DOHH2 (cell line): ENCODE measurements at regions not wholly inside any gene's neighbourhood (a gene's known extent, or its start where the extent isn't known, plus 50 kb on each side); places are given as distances from the start of the nearest gene placed in this dataset.
"Not testable (repeated sequence)": the region's sequence is repeated elsewhere in the genome, so short reads cannot be mapped to it uniquely, and the experiment has no call there.

Experiments
- EZH2phosphoT487 ChIP-seq: fragments of 200-600 bp; sonication (generic); IDR thresholded peaks from 2 replicates; pipeline ENCODE4 v1.6.1; 2017; ENCODE audit warnings: borderline replicate concordance, mild to moderate bottlenecking, antibody characterized with exemption, low read length, moderate library complexity, mixed read lengths
- TF ChIP-seq, protein P1 (sequence below): fragments of 200-600 bp; sonication (generic); IDR thresholded peaks from one replicate; pipeline ENCODE4 v1.5.1; 2014; ENCODE audit warnings: antibody characterized with exemption, mild to moderate bottlenecking, low read depth, low read length; ENCODE audit not compliant: poor library complexity, severe bottlenecking

DNA sequence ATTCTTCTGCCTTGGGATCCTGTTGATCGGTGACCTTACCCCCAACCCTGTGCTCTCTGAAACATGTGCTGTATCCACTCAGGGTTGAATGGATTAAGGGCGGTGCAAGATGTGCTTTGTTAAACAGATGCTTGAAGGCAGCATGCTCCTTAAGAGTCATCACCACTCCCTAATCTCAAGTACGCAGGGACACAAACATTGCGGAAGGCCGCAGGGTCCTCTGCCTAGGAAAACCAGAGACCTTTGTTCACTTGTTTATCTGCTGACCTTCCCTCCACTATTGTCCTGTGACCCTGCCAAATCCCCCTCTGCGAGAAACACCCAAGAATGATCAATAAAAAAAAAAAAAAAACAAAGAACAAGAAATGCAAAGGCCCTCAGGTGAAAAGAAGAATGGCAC, 126.1 kb upstream of the RAP1B start:
- TF ChIP-seq, protein P1, sequence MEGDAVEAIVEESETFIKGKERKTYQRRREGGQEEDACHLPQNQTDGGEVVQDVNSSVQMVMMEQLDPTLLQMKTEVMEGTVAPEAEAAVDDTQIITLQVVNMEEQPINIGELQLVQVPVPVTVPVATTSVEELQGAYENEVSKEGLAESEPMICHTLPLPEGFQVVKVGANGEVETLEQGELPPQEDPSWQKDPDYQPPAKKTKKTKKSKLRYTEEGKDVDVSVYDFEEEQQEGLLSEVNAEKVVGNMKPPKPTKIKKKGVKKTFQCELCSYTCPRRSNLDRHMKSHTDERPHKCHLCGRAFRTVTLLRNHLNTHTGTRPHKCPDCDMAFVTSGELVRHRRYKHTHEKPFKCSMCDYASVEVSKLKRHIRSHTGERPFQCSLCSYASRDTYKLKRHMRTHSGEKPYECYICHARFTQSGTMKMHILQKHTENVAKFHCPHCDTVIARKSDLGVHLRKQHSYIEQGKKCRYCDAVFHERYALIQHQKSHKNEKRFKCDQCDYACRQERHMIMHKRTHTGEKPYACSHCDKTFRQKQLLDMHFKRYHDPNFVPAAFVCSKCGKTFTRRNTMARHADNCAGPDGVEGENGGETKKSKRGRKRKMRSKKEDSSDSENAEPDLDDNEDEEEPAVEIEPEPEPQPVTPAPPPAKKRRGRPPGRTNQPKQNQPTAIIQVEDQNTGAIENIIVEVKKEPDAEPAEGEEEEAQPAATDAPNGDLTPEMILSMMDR = not testable (repeated sequence)
- not testable (repeated sequence) for TF ChIP-seq EZH2phosphoT487
